ENCODE measurements at regions not wholly inside any gene's neighbourhood (a gene's known extent, or its start where the extent isn't known, plus 50 kb on each side); places are given as distances from the start of the nearest gene placed in this dataset.

GRCh38 chr20:17109307-17109706 lies 117.5 kb upstream of the PCSK2 start:
- Histone ChIP-seq H3K79me2 (ENCODE audit: insufficient read depth) (no peaks in the 10 kb centered on the region), H3K4me3 (ENCODE audit: low read depth in 2 of 2, low read length in 1 of 2) (no peak overlapping the region), H2AFZ (ENCODE audit: low read depth) (no peak overlapping the region), H3K27ac (ENCODE audit: low read depth in 2 of 2, low read length in 1 of 2) (no peak overlapping the region), H3K4me2 (no peak overlapping the region), H3K9ac (no peak overlapping the region), H3F3A (replicated peaks; ENCODE audit: insufficient read depth) (no peaks in the 10 kb centered on the region), H3K27me3 (ENCODE audit: insufficient read depth) (no peaks in the 10 kb centered on the region), H3K9me2 (no peaks in the 10 kb centered on the region), H3K9me3 (no peaks in the 10 kb centered on the region), H4K20me1 (ENCODE audit: insufficient read depth) (no peaks in the 10 kb centered on the region), H3K36me3 (replicated peaks in 1 of 2; ENCODE audit: control insufficient read depth in 1 of 2, insufficient read depth in 2 of 2, low read length in 1 of 2) (no peaks in the 10 kb centered on the region), H3K4me1 (ENCODE audit: control insufficient read depth in 1 of 2, insufficient read depth in 2 of 2, low read depth in 1 of 2, low read length in 1 of 2) (no peaks in the 10 kb centered on the region)
- CTCF ChIA-PET = no interaction called here
- 13% methylated on average over 2 of the region's 2 CpGs for WGBS (ENCODE audit: low lambda C conversion rate)
- POLR2A ChIA-PET = no interaction called here
- TF ChIP-seq POLR2AphosphoS5 (IDR thresholded peaks at IDR 0.05; ENCODE audit: low read depth, low read length) (no peak), FOSL2 (IDR thresholded peaks at IDR 0.05; ENCODE audit: borderline replicate concordance, low read depth) (no peak), JUND (IDR thresholded peaks at IDR 0.05) (no peak), GATA2 (CRISPR knock-in tag; IDR thresholded peaks at IDR 0.05) (no peak), SMC3 (IDR thresholded peaks at IDR 0.05; ENCODE audit: low read depth, low read length) (no peak), EP300 (IDR thresholded peaks at IDR 0.05; ENCODE audit: borderline replicate concordance in 1 of 2, low read depth in 1 of 2, low read length in 1 of 2) (no peak), SIN3A (IDR thresholded peaks at IDR 0.05; ENCODE audit: borderline replicate concordance, low read depth, low read length) (no peak), CHD2 (IDR thresholded peaks at IDR 0.05; ENCODE audit: low read length, partially characterized antibody) (no peak), MAX (IDR thresholded peaks at IDR 0.05; ENCODE audit: low read depth) (no peak), RAD21 (IDR thresholded peaks at IDR 0.05; ENCODE audit: low read length) (no peak), RFX5 (IDR thresholded peaks at IDR 0.05; ENCODE audit: low read length) (no peak), EZH2phosphoT487 (IDR thresholded peaks at IDR 0.05; ENCODE audit: borderline replicate concordance, low read depth) (no peak), TEAD4 (IDR thresholded peaks at IDR 0.05; ENCODE audit: borderline replicate concordance, insufficient read depth) (no peak), NRF1 (IDR thresholded peaks at IDR 0.05; ENCODE audit: low read depth, low read length) (no peak), RCOR1 (IDR thresholded peaks at IDR 0.05; ENCODE audit: low read length) (no peak), MEF2A (IDR thresholded peaks at IDR 0.05; ENCODE audit: borderline replicate concordance, low read depth) (no peak), RXRA (IDR thresholded peaks at IDR 0.05; ENCODE audit: borderline replicate concordance, low read depth) (no peak)
- TF ChIP-seq, protein P1, sequence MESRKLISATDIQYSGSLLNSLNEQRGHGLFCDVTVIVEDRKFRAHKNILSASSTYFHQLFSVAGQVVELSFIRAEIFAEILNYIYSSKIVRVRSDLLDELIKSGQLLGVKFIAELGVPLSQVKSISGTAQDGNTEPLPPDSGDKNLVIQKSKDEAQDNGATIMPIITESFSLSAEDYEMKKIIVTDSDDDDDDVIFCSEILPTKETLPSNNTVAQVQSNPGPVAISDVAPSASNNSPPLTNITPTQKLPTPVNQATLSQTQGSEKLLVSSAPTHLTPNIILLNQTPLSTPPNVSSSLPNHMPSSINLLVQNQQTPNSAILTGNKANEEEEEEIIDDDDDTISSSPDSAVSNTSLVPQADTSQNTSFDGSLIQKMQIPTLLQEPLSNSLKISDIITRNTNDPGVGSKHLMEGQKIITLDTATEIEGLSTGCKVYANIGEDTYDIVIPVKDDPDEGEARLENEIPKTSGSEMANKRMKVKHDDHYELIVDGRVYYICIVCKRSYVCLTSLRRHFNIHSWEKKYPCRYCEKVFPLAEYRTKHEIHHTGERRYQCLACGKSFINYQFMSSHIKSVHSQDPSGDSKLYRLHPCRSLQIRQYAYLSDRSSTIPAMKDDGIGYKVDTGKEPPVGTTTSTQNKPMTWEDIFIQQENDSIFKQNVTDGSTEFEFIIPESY (IDR thresholded peaks at IDR 0.05; ENCODE audit: borderline replicate concordance, low read depth) = no peak
- TF ChIP-seq, protein P2, sequence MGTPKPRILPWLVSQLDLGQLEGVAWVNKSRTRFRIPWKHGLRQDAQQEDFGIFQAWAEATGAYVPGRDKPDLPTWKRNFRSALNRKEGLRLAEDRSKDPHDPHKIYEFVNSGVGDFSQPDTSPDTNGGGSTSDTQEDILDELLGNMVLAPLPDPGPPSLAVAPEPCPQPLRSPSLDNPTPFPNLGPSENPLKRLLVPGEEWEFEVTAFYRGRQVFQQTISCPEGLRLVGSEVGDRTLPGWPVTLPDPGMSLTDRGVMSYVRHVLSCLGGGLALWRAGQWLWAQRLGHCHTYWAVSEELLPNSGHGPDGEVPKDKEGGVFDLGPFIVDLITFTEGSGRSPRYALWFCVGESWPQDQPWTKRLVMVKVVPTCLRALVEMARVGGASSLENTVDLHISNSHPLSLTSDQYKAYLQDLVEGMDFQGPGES (IDR thresholded peaks at IDR 0.05; ENCODE audit: low read depth, low read length) = no peak
- TF ChIP-seq, protein P3, sequence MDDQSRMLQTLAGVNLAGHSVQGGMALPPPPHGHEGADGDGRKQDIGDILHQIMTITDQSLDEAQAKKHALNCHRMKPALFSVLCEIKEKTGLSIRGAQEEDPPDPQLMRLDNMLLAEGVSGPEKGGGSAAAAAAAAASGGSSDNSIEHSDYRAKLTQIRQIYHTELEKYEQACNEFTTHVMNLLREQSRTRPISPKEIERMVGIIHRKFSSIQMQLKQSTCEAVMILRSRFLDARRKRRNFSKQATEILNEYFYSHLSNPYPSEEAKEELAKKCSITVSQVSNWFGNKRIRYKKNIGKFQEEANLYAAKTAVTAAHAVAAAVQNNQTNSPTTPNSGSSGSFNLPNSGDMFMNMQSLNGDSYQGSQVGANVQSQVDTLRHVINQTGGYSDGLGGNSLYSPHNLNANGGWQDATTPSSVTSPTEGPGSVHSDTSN (IDR thresholded peaks at IDR 0.05) = no peak
- DNase-seq = no peak

All from SK-N-SH (cell line).